ENCODE measurements at regions not wholly inside any gene's neighbourhood (a gene's known extent, or its start where the extent isn't known, plus 50 kb on each side); places are given as distances from the start of the nearest gene placed in this dataset.

GRCh38 chr9:93874242-93874641 is 80.9 kb downstream of the BARX1 start:
- no peak overlapping the region for H3K27ac ChIP-seq (ENCODE audit: low read depth, low read length)
- no peak overlapping the region for H3K4me3 ChIP-seq (ENCODE audit: low read depth, low read length)
- H3K9ac ChIP-seq (ENCODE audit: low read length) = no peak overlapping the region
- H3K4me1 ChIP-seq (ENCODE audit: control insufficient read depth, insufficient read depth, low read length) = no peaks in the 10 kb centered on the region
- peaks cover 31% of the 10 kb centered on the region for H3K9me3 ChIP-seq (ENCODE audit: control insufficient read depth, insufficient read depth, low read depth, low read length)
- H3K27me3 ChIP-seq (ENCODE audit: control insufficient read depth, insufficient read depth, low read length) = no peaks in the 10 kb centered on the region
- H3K36me3 ChIP-seq (ENCODE audit: control insufficient read depth, insufficient read depth, low read length) = no peaks in the 10 kb centered on the region

- Histone ChIP-seq H3K27me3 (ENCODE audit: control insufficient read depth, insufficient read depth, low read length) (no peaks in the 10 kb centered on the region), H3K36me3 (ENCODE audit: control insufficient read depth, insufficient read depth, low read length) (no peaks in the 10 kb centered on the region), H3K4me1 (ENCODE audit: control insufficient read depth, insufficient read depth, low read length) (no peaks in the 10 kb centered on the region), H3K4me3 (ENCODE audit: low read depth, low read length) (no peak overlapping the region), H3K9ac (ENCODE audit: low read length) (no peak overlapping the region), H3K27ac (ENCODE audit: low read depth, low read length) (no peak overlapping the region), H3K9me3 (ENCODE audit: control insufficient read depth, insufficient read depth, low read depth, low read length) (peaks cover 24% of the 10 kb centered on the region)
Measured at GRCh38 chr9:93871286-93871685, 83.9 kb downstream of the BARX1 start.

- Histone ChIP-seq H3K27me3 (ENCODE audit: control insufficient read depth, insufficient read depth, low read length) (no peaks in the 10 kb centered on the region), H3K4me1 (ENCODE audit: control insufficient read depth, insufficient read depth, low read length) (no peaks in the 10 kb centered on the region), H3K9me3 (ENCODE audit: control insufficient read depth, insufficient read depth, low read depth, low read length) (peaks cover 18% of the 10 kb centered on the region), H3K36me3 (ENCODE audit: control insufficient read depth, insufficient read depth, low read length) (no peaks in the 10 kb centered on the region), H3K27ac (ENCODE audit: low read depth, low read length) (no peak overlapping the region), H3K9ac (ENCODE audit: low read length) (no peak overlapping the region), H3K4me3 (ENCODE audit: low read depth, low read length) (no peak overlapping the region)
Measured at GRCh38 chr9:93869863-93870262, 85.3 kb downstream of the BARX1 start.

- Histone ChIP-seq H3K4me3 (ENCODE audit: low read depth, low read length) (no peak overlapping the region), H3K27me3 (ENCODE audit: control insufficient read depth, insufficient read depth, low read length) (no peaks in the 10 kb centered on the region), H3K9ac (ENCODE audit: low read length) (no peak overlapping the region), H3K4me1 (ENCODE audit: control insufficient read depth, insufficient read depth, low read length) (peaks cover 3% of the 10 kb centered on the region; the same call in 1 of the 2 replicates), H3K36me3 (ENCODE audit: control insufficient read depth, insufficient read depth, low read length) (no peaks in the 10 kb centered on the region), H3K9me3 (ENCODE audit: control insufficient read depth, insufficient read depth, low read depth, low read length) (peaks cover 10% of the 10 kb centered on the region), H3K27ac (ENCODE audit: low read depth, low read length) (no peak overlapping the region)
Measured at GRCh38 chr9:93869088-93869487, 86.1 kb downstream of the BARX1 start.

- Histone ChIP-seq H3K9ac (ENCODE audit: low read length) (no peak overlapping the region), H3K36me3 (ENCODE audit: control insufficient read depth, insufficient read depth, low read length) (no peaks in the 10 kb centered on the region)
Measured at GRCh38 chr9:93865716-93866115, 89.4 kb downstream of the BARX1 start.

GRCh38 chr9:93865245-93865644 is 89.9 kb downstream of the BARX1 start:
- Histone ChIP-seq H3K4me3 (ENCODE audit: low read depth, low read length) (no peak overlapping the region), H3K27me3 (ENCODE audit: control insufficient read depth, insufficient read depth, low read length) (peaks cover 12% of the 10 kb centered on the region), H3K36me3 (ENCODE audit: control insufficient read depth, insufficient read depth, low read length) (no peaks in the 10 kb centered on the region), H3K9ac (ENCODE audit: low read length) (no peak overlapping the region), H3K27ac (ENCODE audit: low read depth, low read length) (no peak overlapping the region), H3K9me3 (ENCODE audit: control insufficient read depth, insufficient read depth, low read depth, low read length) (no peaks in the 10 kb centered on the region), H3K4me1 (ENCODE audit: control insufficient read depth, insufficient read depth, low read length) (peaks cover 18% of the 10 kb centered on the region)

More at GRCh38 chr9:93865716-93866115, 89.4 kb downstream of the BARX1 start:
- H3K27me3 ChIP-seq (ENCODE audit: control insufficient read depth, insufficient read depth, low read length) = peaks cover 8% of the 10 kb centered on the region; the same call in 1 of the 2 replicates
- no peaks in the 10 kb centered on the region for H3K9me3 ChIP-seq (ENCODE audit: control insufficient read depth, insufficient read depth, low read depth, low read length)
- no peak overlapping the region for H3K4me3 ChIP-seq (ENCODE audit: low read depth, low read length)
- H3K4me1 ChIP-seq (ENCODE audit: control insufficient read depth, insufficient read depth, low read length) = peaks cover 13% of the 10 kb centered on the region
- no peak overlapping the region for H3K27ac ChIP-seq (ENCODE audit: low read depth, low read length)

- Histone ChIP-seq H3K9me3 (ENCODE audit: control insufficient read depth, insufficient read depth, low read depth, low read length) (no peaks in the 10 kb centered on the region), H3K9ac (ENCODE audit: low read length) (no peak overlapping the region), H3K36me3 (ENCODE audit: control insufficient read depth, insufficient read depth, low read length) (no peaks in the 10 kb centered on the region), H3K4me1 (ENCODE audit: control insufficient read depth, insufficient read depth, low read length) (peaks cover 18% of the 10 kb centered on the region), H3K27me3 (ENCODE audit: control insufficient read depth, insufficient read depth, low read length) (peaks cover 12% of the 10 kb centered on the region), H3K4me3 (ENCODE audit: low read depth, low read length) (no peak overlapping the region), H3K27ac (ENCODE audit: low read depth, low read length) (no peak overlapping the region)
Measured at GRCh38 chr9:93864840-93865239, 90.3 kb downstream of the BARX1 start.

- Histone ChIP-seq H3K36me3 (ENCODE audit: control insufficient read depth, insufficient read depth, low read length) (no peaks in the 10 kb centered on the region), H3K27me3 (ENCODE audit: control insufficient read depth, insufficient read depth, low read length) (peaks cover 12% of the 10 kb centered on the region), H3K27ac (ENCODE audit: low read depth, low read length) (no peak overlapping the region), H3K4me1 (ENCODE audit: control insufficient read depth, insufficient read depth, low read length) (peaks cover 18% of the 10 kb centered on the region), H3K9me3 (ENCODE audit: control insufficient read depth, insufficient read depth, low read depth, low read length) (no peaks in the 10 kb centered on the region), H3K9ac (ENCODE audit: low read length) (no peak overlapping the region), H3K4me3 (ENCODE audit: low read depth, low read length) (no peak overlapping the region)
Measured at GRCh38 chr9:93864032-93864431, 91.1 kb downstream of the BARX1 start.

- Histone ChIP-seq H3K4me3 (ENCODE audit: low read depth, low read length) (no peak overlapping the region), H3K27me3 (ENCODE audit: control insufficient read depth, insufficient read depth, low read length) (peaks cover 12% of the 10 kb centered on the region), H3K27ac (ENCODE audit: low read depth, low read length) (no peak overlapping the region), H3K4me1 (ENCODE audit: control insufficient read depth, insufficient read depth, low read length) (peaks cover 18% of the 10 kb centered on the region), H3K9ac (ENCODE audit: low read length) (no peak overlapping the region), H3K36me3 (ENCODE audit: control insufficient read depth, insufficient read depth, low read length) (no peaks in the 10 kb centered on the region), H3K9me3 (ENCODE audit: control insufficient read depth, insufficient read depth, low read depth, low read length) (no peaks in the 10 kb centered on the region)
Measured at GRCh38 chr9:93862877-93863545, 92.1 kb downstream of the BARX1 start.

GRCh38 chr9:93861736-93862358 is 93.3 kb downstream of the BARX1 start:
- Histone ChIP-seq H3K36me3 (ENCODE audit: control insufficient read depth, insufficient read depth, low read length) (no peaks in the 10 kb centered on the region), H3K9me3 (ENCODE audit: control insufficient read depth, insufficient read depth, low read depth, low read length) (no peaks in the 10 kb centered on the region), H3K27ac (ENCODE audit: low read depth, low read length) (no peak overlapping the region), H3K9ac (ENCODE audit: low read length) (no peak overlapping the region), H3K4me3 (ENCODE audit: low read depth, low read length) (no peak overlapping the region), H3K4me1 (ENCODE audit: control insufficient read depth, insufficient read depth, low read length) (peaks cover 18% of the 10 kb centered on the region), H3K27me3 (ENCODE audit: control insufficient read depth, insufficient read depth, low read length) (peaks cover 12% of the 10 kb centered on the region)

- Histone ChIP-seq H3K36me3 (ENCODE audit: control insufficient read depth, insufficient read depth, low read length) (no peaks in the 10 kb centered on the region), H3K9ac (ENCODE audit: low read length) (no peak overlapping the region), H3K4me3 (ENCODE audit: low read depth, low read length) (peak overlapping the region; percentile 42), H3K27ac (ENCODE audit: low read depth, low read length) (no peak overlapping the region), H3K9me3 (ENCODE audit: control insufficient read depth, insufficient read depth, low read depth, low read length) (no peaks in the 10 kb centered on the region), H3K4me1 (ENCODE audit: control insufficient read depth, insufficient read depth, low read length) (peaks cover 18% of the 10 kb centered on the region), H3K27me3 (ENCODE audit: control insufficient read depth, insufficient read depth, low read length) (peaks cover 12% of the 10 kb centered on the region)
Measured at GRCh38 chr9:93860694-93861658, 94.2 kb downstream of the BARX1 start.

Measured in HUES6 (cell line).